Smooth muscle cell (in vitro differentiated cells): ENCODE measurements at regions not wholly inside any gene's neighbourhood (a gene's known extent, or its start where the extent isn't known, plus 50 kb on each side); places are given as distances from the start of the nearest gene placed in this dataset.

ENCODE experiments used
- DNase-seq: peaks from one replicate; lab custom pipeline; 2025; ENCODE audit not compliant: unreplicated experiment; lab: John Stamatoyannopoulos, UW
- H2AFZ ChIP-seq: fragments of 200-600 bp; sonication (generic); 2 replicates; pipeline ENCODE4 v1.6.0; 2016; ENCODE audit warnings: antibody characterized with exemption, low read depth, mild to moderate bottlenecking
- H3F3A ChIP-seq: fragments of 200-600 bp; sonication (generic); 2 replicates; pipeline ENCODE4 v1.6.0; 2017; ENCODE audit warnings: antibody characterized with exemption, low read depth
- H3K27ac ChIP-seq: fragments of 200-600 bp; sonication (generic); 2 replicates; pipeline ENCODE4 v1.5.1; 2016; ENCODE audit warnings: low read depth, mild to moderate bottlenecking
- H3K27me3 ChIP-seq: fragments of 200-600 bp; sonication (generic); 2 replicates; pipeline ENCODE4 v1.6.1; 2016; ENCODE audit warnings: low read depth, mild to moderate bottlenecking
- H3K36me3 ChIP-seq: fragments of 200-600 bp; sonication (generic); 2 replicates; pipeline ENCODE4 v1.5.1; 2016; ENCODE audit warnings: low read depth
- H3K4me1 ChIP-seq: fragments of 200-600 bp; sonication (generic); 2 replicates; pipeline ENCODE4 v1.5.1; 2016; ENCODE audit warnings: low read depth
- H3K4me2 ChIP-seq: fragments of 200-600 bp; sonication (generic); 2 replicates; pipeline ENCODE4 v1.6.0; 2016; ENCODE audit warnings: mild to moderate bottlenecking
- H3K4me3 ChIP-seq: fragments of 200-600 bp; sonication (generic); 2 replicates; pipeline ENCODE4 v1.5.1; 2016; ENCODE audit warnings: mild to moderate bottlenecking
- H3K79me2 ChIP-seq: fragments of 200-600 bp; sonication (generic); 2 replicates; pipeline ENCODE4 v1.6.0; 2016; ENCODE audit warnings: low read depth, mild to moderate bottlenecking
- H3K9ac ChIP-seq: fragments of 200-600 bp; sonication (generic); 2 replicates; pipeline ENCODE4 v1.6.0; 2016; ENCODE audit warnings: low read depth
- H3K9me3 ChIP-seq: fragments of 200-600 bp; sonication (generic); replicated peaks from 2 replicates; pipeline ENCODE4 v1.5.1; 2016; ENCODE audit warnings: low read depth
- H4K20me1 ChIP-seq: fragments of 200-600 bp; sonication (generic); 2 replicates; pipeline ENCODE4 v1.6.0; 2016; ENCODE audit warnings: low read depth
- WGBS: methylation state at CpG from one replicate; pipeline ENCODE4 v1.1.7; 2016; ENCODE audit warnings: low lambda C conversion rate; 5-methylcytosine and 5-hydroxymethylcytosine counted together
- TF ChIP-seq, protein P1 (sequence below): fragments of 200-600 bp; sonication (generic); IDR thresholded peaks from 2 replicates; pipeline ENCODE4 v1.5.1; 2017; ENCODE audit warnings: borderline replicate concordance, mild to moderate bottlenecking, antibody characterized with exemption; ENCODE audit not compliant: insufficient read depth, poor library complexity, severe bottlenecking

DNA sequence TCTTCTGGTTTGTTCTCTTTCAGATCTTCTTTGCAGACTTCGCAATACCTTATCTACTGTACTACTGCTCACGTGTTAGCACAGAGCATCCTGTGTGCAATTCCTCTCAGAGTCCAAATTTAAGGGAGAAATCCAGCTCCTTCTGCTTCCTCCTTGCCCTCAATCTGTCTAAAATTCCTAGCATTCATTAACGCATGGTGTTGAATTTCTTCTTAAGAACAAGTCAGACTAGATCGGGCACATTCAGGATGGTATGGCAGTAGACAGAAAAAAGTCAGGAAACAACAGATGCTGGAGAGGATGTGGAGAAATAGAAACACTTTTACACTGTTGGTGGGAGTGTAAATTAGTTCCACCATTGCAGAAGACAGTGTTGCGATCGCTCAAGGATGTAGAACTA lies 206.1 kb upstream of the CDH7 start:
- Histone ChIP-seq H3K4me1 (no peaks in the 10 kb centered on the region), H3K27me3 (no peaks in the 10 kb centered on the region), H3F3A (no peaks in the 10 kb centered on the region), H3K9ac (no peak overlapping the region), H4K20me1 (no peaks in the 10 kb centered on the region), H3K4me3 (no peak overlapping the region), H3K36me3 (no peaks in the 10 kb centered on the region), H3K4me2 (no peak overlapping the region), H3K27ac (no peak overlapping the region), H3K9me3 (no peaks in the 10 kb centered on the region), H2AFZ (no peak overlapping the region), H3K79me2 (no peaks in the 10 kb centered on the region)
- WGBS, result 86% methylated on average over 6 of the region's 6 CpGs
- no peak for DNase-seq
- TF ChIP-seq, protein P1, sequence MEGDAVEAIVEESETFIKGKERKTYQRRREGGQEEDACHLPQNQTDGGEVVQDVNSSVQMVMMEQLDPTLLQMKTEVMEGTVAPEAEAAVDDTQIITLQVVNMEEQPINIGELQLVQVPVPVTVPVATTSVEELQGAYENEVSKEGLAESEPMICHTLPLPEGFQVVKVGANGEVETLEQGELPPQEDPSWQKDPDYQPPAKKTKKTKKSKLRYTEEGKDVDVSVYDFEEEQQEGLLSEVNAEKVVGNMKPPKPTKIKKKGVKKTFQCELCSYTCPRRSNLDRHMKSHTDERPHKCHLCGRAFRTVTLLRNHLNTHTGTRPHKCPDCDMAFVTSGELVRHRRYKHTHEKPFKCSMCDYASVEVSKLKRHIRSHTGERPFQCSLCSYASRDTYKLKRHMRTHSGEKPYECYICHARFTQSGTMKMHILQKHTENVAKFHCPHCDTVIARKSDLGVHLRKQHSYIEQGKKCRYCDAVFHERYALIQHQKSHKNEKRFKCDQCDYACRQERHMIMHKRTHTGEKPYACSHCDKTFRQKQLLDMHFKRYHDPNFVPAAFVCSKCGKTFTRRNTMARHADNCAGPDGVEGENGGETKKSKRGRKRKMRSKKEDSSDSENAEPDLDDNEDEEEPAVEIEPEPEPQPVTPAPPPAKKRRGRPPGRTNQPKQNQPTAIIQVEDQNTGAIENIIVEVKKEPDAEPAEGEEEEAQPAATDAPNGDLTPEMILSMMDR, result no peak

DNA sequence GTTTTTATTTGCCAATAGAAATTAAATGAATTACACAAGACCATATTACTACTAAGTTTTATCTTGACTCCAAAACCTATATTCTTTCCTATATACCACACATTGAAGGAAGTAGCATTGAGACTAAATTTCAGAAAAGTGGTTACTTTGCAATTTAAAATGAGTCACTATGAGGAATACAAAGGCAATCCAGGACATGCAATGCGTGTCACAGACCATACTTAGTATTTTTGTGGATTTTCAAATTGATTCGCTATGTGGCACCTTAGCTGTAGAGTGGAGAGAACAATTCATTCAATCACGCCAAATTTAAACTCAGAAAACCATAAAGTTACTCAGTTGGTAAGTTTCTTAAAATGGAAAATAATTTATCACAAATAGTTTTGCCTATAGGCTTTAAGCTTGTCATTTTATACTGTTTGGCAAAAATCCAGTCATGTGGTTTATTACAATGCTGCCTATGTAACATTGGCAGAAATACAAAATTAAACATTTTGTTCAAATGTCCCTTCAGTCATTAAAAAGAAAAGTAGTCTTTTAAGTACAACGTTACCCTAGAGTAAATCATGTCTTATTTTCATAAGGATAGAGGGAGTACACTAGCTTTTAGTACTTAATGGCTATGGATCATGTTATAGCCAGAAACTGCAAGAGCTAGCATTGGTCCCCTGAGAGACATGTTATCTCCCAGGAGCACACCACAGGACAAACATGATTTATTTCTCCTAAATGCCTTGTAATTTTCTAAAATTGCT lies 222.8 kb upstream of the CDH7 start:
- H3K36me3 ChIP-seq, result no peaks in the 10 kb centered on the region
- H3K4me2 ChIP-seq, result no peak overlapping the region
- TF ChIP-seq, protein P1, result no peak
- H3K4me3 ChIP-seq, result no peak overlapping the region
- H2AFZ ChIP-seq, result no peak overlapping the region
- no peaks in the 10 kb centered on the region for H3K79me2 ChIP-seq
- H3K27me3 ChIP-seq, result no peaks in the 10 kb centered on the region
- no peak overlapping the region for H3K9ac ChIP-seq
- DNase-seq, result no peak
- WGBS, result 79% methylated on average over 4 of the region's 4 CpGs
- H3F3A ChIP-seq, result no peaks in the 10 kb centered on the region
- H3K9me3 ChIP-seq, result no peaks in the 10 kb centered on the region
- H3K4me1 ChIP-seq, result no peaks in the 10 kb centered on the region
- no peak overlapping the region for H3K27ac ChIP-seq
- H4K20me1 ChIP-seq, result no peaks in the 10 kb centered on the region

DNA sequence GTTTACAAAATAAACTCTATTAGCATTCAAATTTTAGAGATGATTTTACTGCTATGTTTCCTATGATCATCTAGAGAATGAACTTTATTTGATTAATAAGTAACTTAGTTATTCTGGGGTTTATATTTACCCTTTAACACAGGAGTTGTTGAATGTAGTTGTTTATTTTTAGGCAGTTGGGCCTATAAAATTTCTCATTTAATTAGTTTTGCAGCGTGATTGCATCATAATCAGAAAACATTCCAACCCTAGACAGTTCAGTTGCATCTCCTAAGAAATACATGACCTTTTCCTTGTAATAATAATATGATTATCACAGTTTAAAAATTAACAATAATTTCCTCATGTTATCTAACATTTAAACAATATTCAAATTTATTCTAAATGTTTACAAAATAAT lies 224.7 kb upstream of the CDH7 start:
- WGBS, result 96% methylated on average over 1 of the region's 1 CpG
- H3K36me3 ChIP-seq, result no peaks in the 10 kb centered on the region
- H3K4me3 ChIP-seq, result no peak overlapping the region
- H3K27ac ChIP-seq, result no peak overlapping the region
- H2AFZ ChIP-seq, result no peak overlapping the region
- H3K79me2 ChIP-seq, result no peaks in the 10 kb centered on the region
- H3F3A ChIP-seq, result no peaks in the 10 kb centered on the region
- no peak overlapping the region for H3K9ac ChIP-seq
- H3K27me3 ChIP-seq, result no peaks in the 10 kb centered on the region
- no peak overlapping the region for H3K4me2 ChIP-seq
- TF ChIP-seq, protein P1, result no peak
- H3K4me1 ChIP-seq, result no peaks in the 10 kb centered on the region
- H4K20me1 ChIP-seq, result no peaks in the 10 kb centered on the region
- DNase-seq, result no peak
- H3K9me3 ChIP-seq, result no peaks in the 10 kb centered on the region

DNA sequence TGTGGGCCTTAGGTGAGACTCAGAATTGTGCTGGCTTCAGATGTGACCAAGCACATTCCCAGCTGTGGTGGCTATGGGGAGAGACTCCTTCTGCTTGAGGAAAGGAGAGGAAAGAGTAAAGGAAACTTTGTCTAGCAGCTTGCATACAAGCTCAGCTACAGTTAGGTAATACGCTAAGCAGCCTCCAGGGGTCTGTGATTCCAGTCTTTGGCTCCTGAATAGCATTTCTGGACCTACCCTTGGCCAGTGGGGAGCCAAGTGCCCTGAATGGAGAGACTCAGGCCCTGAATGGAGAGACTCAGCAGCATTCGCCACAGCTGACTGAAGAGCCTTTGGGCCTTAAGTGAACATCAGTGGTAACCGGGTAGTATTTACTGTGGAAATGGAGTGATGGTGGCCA lies 227.4 kb upstream of the CDH7 start:
- H3K79me2 ChIP-seq, result no peaks in the 10 kb centered on the region
- H3K4me1 ChIP-seq, result no peaks in the 10 kb centered on the region
- H3F3A ChIP-seq, result no peaks in the 10 kb centered on the region
- no peak overlapping the region for H3K9ac ChIP-seq
- no peak overlapping the region for H3K4me3 ChIP-seq
- no peak overlapping the region for H3K27ac ChIP-seq
- H3K4me2 ChIP-seq, result no peak overlapping the region
- H3K27me3 ChIP-seq, result no peaks in the 10 kb centered on the region
- no peaks in the 10 kb centered on the region for H3K36me3 ChIP-seq
- TF ChIP-seq, protein P1, result no peak
- DNase-seq, result no peak
- no peaks in the 10 kb centered on the region for H4K20me1 ChIP-seq
- no peak overlapping the region for H2AFZ ChIP-seq
- WGBS, result 91% methylated on average over 3 of the region's 3 CpGs
- H3K9me3 ChIP-seq, result no peaks in the 10 kb centered on the region
